Rectal smooth muscle tissue (tissue), 1 donor: ENCODE measurements at regions not wholly inside any gene's neighbourhood (a gene's known extent, or its start where the extent isn't known, plus 50 kb on each side); places are given as distances from the start of the nearest gene placed in this dataset.

Experiments
- H3K27ac ChIP-seq: one replicate; pipeline ENCODE4 v1.7.0; 2013; ENCODE audit warnings: low read depth, low read length, inconsistent platforms
- H3K27me3 ChIP-seq: one replicate; pipeline ENCODE4 v1.7.0; 2013; ENCODE audit warnings: low read length; ENCODE audit not compliant: control insufficient read depth, insufficient read depth
- H3K36me3 ChIP-seq: one replicate; pipeline ENCODE4 v1.7.0; 2013; ENCODE audit warnings: low read length; ENCODE audit not compliant: control insufficient read depth, insufficient read depth
- H3K4me1 ChIP-seq: one replicate; pipeline ENCODE4 v1.7.0; 2013; ENCODE audit warnings: low read length; ENCODE audit not compliant: control insufficient read depth, insufficient read depth
- H3K4me3 ChIP-seq: one replicate; pipeline ENCODE4 v1.7.0; 2013; ENCODE audit warnings: low read length
- H3K9ac ChIP-seq: one replicate; pipeline ENCODE4 v1.7.0; 2013; ENCODE audit warnings: low read length

GRCh38 chr19:13585512-13585911 lies 79.2 kb upstream of the CACNA1A start:
- Histone ChIP-seq H3K9ac (no peak overlapping the region), H3K27me3 (no peaks in the 10 kb centered on the region), H3K36me3 (no peaks in the 10 kb centered on the region), H3K4me1 (no peaks in the 10 kb centered on the region), H3K27ac (no peak overlapping the region), H3K4me3 (no peak overlapping the region)

- H3K4me1 ChIP-seq = no peaks in the 10 kb centered on the region
These were observed 77.5 kb upstream of the CACNA1A start for GRCh38 chr19:13583753-13584152.

GRCh38 chr19:13583114-13583513 lies 76.8 kb upstream of the CACNA1A start:
- Histone ChIP-seq H3K27me3 (no peaks in the 10 kb centered on the region), H3K4me3 (no peak overlapping the region), H3K36me3 (no peaks in the 10 kb centered on the region), H3K9ac (no peak overlapping the region), H3K27ac (no peak overlapping the region), H3K4me1 (no peaks in the 10 kb centered on the region)

More at GRCh38 chr19:13583753-13584152, 77.5 kb upstream of the CACNA1A start:
- Histone ChIP-seq H3K27me3 (no peaks in the 10 kb centered on the region), H3K4me3 (no peak overlapping the region), H3K9ac (no peak overlapping the region), H3K27ac (no peak overlapping the region), H3K36me3 (no peaks in the 10 kb centered on the region)

- H3K4me1 ChIP-seq = no peaks in the 10 kb centered on the region
- H3K27me3 ChIP-seq = no peaks in the 10 kb centered on the region
- no peak overlapping the region for H3K9ac ChIP-seq
These were observed 75.3 kb upstream of the CACNA1A start for GRCh38 chr19:13581576-13581975.

GRCh38 chr19:13579388-13580060 lies 73.2 kb upstream of the CACNA1A start:
- Histone ChIP-seq H3K27me3 (no peaks in the 10 kb centered on the region), H3K36me3 (no peaks in the 10 kb centered on the region), H3K4me3 (no peak overlapping the region), H3K4me1 (no peaks in the 10 kb centered on the region), H3K9ac (no peak overlapping the region), H3K27ac (no peak overlapping the region)

More at GRCh38 chr19:13581576-13581975, 75.3 kb upstream of the CACNA1A start:
- Histone ChIP-seq H3K36me3 (no peaks in the 10 kb centered on the region), H3K4me3 (no peak overlapping the region), H3K27ac (no peak overlapping the region)

GRCh38 chr19:13576726-13577125 lies 70.4 kb upstream of the CACNA1A start:
- no peaks in the 10 kb centered on the region for H3K27me3 ChIP-seq
- no peaks in the 10 kb centered on the region for H3K36me3 ChIP-seq
- H3K4me3 ChIP-seq = no peak overlapping the region
- no peak overlapping the region for H3K27ac ChIP-seq
- H3K4me1 ChIP-seq = no peaks in the 10 kb centered on the region
- no peak overlapping the region for H3K9ac ChIP-seq

- Histone ChIP-seq H3K4me1 (no peaks in the 10 kb centered on the region), H3K27ac (no peak overlapping the region), H3K4me3 (no peak overlapping the region), H3K9ac (no peak overlapping the region), H3K36me3 (no peaks in the 10 kb centered on the region), H3K27me3 (no peaks in the 10 kb centered on the region)
These were observed 68.7 kb upstream of the CACNA1A start for GRCh38 chr19:13574933-13575332.

GRCh38 chr19:13573056-13573667 lies 66.9 kb upstream of the CACNA1A start:
- Histone ChIP-seq H3K9ac (no peak overlapping the region), H3K27me3 (no peaks in the 10 kb centered on the region), H3K36me3 (no peaks in the 10 kb centered on the region), H3K4me3 (no peak overlapping the region), H3K27ac (no peak overlapping the region), H3K4me1 (no peaks in the 10 kb centered on the region)

GRCh38 chr19:13561461-13561860 lies 55.2 kb upstream of the CACNA1A start:
- Histone ChIP-seq H3K36me3 (no peaks in the 10 kb centered on the region), H3K4me3 (no peak overlapping the region), H3K4me1 (no peaks in the 10 kb centered on the region), H3K9ac (no peak overlapping the region), H3K27me3 (peaks cover 2% of the 10 kb centered on the region), H3K27ac (no peak overlapping the region)

- H3K4me1 ChIP-seq = no peaks in the 10 kb centered on the region
- H3K4me3 ChIP-seq = no peak overlapping the region
- no peaks in the 10 kb centered on the region for H3K36me3 ChIP-seq
- H3K27ac ChIP-seq = no peak overlapping the region
- H3K9ac ChIP-seq = no peak overlapping the region
- H3K27me3 ChIP-seq = peaks cover 2% of the 10 kb centered on the region
These were observed 51.6 kb upstream of the CACNA1A start for GRCh38 chr19:13557756-13558398.

- Histone ChIP-seq H3K27me3 (peaks cover 2% of the 10 kb centered on the region), H3K27ac (no peak overlapping the region), H3K4me3 (no peak overlapping the region), H3K4me1 (no peaks in the 10 kb centered on the region), H3K36me3 (no peaks in the 10 kb centered on the region), H3K9ac (no peak overlapping the region)
These were observed 50.3 kb upstream of the CACNA1A start for GRCh38 chr19:13556552-13556951.
